Kidney glomerular epithelial cell (primary cell): ENCODE measurements at regions not wholly inside any gene's neighbourhood (a gene's known extent, or its start where the extent isn't known, plus 50 kb on each side); places are given as distances from the start of the nearest gene placed in this dataset.

Source experiments
- DNase-seq: peaks from one replicate; lab custom pipeline; 2025; lab: John Stamatoyannopoulos, UW

GRCh38 chr11:15485432-15485831 is 370.7 kb downstream of the INSC start:
- DNase-seq: no peak

DNA sequence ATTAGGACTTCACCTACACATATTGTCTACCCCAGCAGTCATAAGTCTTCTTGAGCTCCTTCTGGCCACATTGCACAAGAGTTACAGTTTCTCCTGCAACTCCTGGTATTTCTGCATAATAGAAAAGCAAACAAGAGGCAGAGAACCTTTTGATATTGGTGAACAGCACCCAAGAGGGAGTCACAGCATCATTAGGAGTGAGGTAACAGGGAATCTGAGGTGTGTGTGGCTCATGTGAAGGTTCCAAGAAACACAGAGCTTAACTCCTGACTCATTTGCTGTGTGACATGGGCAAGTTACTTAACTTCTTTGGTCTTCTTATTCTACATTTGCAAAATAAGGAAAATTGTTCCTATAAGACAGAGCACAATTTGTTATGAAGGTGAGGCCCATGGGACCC is 374.6 kb downstream of the INSC start:
- no peak for DNase-seq

DNA sequence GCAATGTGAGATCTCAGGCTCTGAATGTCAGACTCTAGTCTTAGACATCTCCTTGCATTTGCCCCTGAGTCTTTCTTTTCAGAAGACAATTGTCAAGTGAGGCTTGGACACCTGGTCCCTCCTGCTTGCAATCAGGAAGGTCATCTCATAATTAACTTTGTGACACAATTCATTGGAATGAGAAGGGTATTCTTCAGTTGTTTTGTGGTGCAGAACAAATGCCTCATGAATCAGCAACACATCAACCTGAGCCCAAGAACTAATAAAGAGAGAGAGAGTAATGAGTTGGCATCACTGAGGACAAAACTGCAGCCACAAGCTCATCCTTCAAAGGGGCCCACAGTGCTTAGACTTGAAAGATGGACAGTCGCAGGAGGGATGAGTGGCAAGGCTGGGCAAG is 375.8 kb downstream of the INSC start:
- peak; percentile 31 for DNase-seq

DNA sequence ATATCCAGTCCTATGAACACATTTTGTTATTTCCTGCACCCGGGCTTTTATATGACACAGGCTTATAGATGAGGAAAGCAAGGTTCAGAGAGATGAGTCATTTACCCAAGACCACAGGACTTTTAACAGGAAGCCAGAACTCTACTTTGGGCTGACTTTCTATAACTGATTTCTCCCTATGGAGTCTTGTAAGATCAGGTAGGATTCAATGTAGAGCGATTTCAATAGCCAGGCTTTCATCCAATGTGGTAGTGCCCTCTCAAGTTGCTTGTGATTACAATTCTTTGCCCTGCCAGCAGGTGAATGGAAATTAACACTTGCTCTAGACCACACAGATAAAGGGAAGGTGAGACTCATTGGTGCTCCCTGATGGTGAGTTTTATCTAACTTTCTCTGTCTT is 378.3 kb downstream of the INSC start:
- DNase-seq: peak; percentile 47

DNA sequence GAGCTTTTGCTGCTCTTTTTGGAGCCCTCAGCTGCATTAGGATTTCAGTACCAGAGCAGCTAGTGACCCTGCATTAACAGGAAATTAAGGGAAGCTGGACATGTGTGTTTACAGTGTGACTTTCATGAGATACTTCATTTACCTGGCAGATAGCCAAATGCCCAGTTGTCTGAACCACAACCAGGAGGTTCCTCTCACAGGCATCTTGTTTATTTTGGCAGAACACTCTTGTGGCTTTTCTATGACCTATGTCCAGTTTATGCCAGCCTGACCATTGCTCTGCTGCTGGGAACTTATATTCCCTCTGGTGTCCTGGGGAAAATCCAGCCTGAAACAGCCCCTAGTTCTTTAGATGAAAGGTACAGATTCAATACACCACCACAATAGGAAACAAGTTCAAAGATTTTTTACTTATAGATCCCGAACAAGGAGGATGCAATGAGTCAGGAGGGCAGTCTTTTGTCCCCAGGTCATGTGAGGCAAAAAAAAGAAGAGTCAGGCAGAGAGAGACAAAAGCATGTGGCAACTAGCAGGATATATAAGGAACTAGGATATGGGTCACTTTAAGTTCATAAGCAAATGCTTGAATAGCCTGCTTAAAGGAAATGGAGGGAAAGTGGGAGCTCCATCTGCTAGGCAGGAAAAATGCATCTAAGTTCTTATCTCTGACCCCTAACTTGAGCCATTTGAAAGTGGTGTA is 379.3 kb downstream of the INSC start:
- peak; percentile 69 for DNase-seq

- DNase-seq: no peak
Observed at GRCh38 chr11:15494740-15495139, 380.0 kb downstream of the INSC start.

GRCh38 chr11:15495462-15495861 is 380.7 kb downstream of the INSC start:
- no peak for DNase-seq

GRCh38 chr11:15497366-15497765 is 382.6 kb downstream of the INSC start:
- DNase-seq: no peak

DNA sequence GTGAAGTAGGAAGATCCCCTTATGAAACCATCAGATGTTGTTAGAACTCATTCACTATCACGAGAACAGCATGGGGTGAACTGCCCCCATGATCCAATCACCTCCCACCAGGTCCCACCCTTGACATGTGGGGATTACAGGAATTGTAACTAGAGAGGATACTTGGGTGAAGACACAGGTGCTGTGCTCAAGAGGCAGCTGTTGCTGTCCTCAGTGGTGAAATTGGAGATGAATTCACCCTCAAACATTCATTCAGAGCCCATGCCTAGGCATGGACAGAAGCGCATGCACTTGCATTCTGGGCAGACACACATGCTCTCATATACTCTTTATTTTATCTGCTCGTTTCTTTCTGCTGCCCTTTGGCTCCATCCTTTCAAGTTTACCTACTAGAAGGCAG is 385.0 kb downstream of the INSC start:
- no peak for DNase-seq

DNA sequence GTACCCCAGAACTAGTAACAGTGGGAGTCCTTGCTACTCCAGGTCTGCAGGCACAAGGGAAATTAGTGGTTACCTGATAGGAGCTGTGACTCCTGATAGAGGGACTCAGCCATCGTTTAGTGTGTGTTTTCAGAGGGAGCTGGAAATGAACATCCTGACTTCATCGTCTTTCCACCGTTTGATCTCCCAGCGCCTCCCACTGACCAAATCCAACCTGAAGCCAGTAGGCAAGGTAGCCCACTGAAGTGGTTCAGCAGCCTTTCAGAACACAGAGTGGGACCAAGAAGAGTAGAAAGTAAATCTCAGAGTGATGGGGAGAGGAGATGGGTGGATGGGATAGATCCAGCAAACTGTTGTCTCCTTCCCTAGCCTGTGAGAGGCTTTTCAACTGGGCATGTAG is 385.9 kb downstream of the INSC start:
- no peak for DNase-seq

- DNase-seq: no peak
Observed at GRCh38 chr11:15501566-15501965, 386.8 kb downstream of the INSC start.

DNA sequence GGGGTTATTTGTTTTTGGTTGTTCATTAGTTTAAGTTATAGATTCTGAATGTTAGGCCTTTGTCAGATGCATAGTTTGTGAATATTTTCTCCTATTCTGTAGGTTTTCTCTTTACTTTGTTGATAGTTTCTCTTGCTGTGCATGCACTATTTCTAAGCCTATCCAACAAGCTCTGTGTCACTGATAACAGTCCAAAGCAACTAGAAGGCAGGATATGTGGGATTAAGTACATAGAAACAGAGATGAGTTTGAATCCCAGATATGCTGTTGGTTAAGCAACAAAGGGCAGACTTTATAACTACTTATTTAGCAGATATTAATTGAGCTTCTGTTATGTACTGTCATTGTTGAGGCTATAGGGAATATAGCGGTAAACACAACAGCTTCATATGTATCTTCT is 390.4 kb downstream of the INSC start:
- no peak for DNase-seq

DNA sequence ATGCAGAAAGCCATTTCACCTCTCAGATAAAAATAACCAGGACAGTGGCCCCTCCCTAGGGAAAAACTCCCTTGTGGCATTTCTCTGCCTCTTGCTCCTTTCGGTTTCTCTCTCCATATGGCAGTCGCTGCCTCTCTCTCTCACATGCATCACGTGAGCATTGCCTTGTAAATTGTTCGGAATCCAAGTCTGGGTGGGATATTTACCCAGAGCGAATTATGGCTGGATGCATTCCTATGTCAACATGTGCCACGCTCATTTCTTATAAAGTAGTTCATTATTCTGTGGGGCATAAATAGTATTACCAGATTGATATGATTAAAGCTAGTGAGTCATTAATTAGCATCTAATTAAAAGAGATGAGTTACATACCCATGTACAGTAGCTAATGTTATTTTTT is 392.9 kb downstream of the INSC start:
- peak; percentile 20 for DNase-seq

DNA sequence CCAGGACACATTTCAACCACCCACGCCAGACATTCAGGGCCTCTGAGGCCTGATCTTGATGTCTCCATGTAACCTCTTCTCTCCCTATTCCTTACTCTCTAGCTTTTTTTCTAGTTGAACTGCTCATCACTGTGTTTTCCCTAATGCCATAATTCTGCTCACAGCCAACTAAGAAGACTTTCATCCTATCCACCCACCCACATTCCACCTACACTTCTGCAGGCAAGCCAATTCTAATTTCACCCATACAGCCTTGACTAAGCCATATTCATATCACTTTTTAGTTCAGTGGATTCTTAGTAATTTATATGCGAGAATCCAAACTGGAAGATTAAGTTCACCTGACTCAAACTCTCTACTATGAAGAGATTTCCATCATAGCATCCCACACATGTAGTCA is 394.4 kb downstream of the INSC start:
- DNase-seq: no peak

DNA sequence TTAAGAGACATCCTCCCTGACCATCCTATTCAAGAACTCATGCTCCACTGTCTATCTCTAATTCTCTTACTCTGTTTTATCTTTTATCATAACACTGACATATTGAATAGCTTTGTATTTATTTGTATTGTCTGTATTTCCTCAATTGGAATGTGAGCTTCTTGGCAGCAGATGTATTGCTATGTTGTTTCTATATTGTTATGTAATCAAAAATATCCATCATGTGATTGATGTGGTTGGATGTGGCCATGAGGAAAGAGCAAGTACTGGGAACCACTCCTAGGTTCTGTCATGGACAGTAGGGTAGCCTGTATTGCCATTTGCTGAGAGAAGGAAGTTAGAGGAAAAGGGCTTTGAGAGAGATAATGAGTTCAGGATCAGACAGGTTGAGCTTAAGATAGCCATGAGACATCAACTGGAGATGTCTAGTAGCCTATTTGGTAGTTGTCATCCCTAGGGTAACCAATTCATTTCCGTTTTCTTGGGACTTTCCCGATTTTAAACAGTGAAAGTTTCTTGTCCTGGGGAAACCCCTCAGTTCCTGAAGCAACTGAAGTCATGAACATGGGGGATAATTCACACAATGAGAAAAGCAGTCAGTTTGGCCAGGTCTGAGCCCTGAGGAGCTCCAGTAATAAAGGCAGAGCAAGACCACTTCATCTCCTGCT is 404.5 kb downstream of the INSC start:
- no peak for DNase-seq

GRCh38 chr11:15519911-15520310 is 405.2 kb downstream of the INSC start:
- DNase-seq: no peak

DNA sequence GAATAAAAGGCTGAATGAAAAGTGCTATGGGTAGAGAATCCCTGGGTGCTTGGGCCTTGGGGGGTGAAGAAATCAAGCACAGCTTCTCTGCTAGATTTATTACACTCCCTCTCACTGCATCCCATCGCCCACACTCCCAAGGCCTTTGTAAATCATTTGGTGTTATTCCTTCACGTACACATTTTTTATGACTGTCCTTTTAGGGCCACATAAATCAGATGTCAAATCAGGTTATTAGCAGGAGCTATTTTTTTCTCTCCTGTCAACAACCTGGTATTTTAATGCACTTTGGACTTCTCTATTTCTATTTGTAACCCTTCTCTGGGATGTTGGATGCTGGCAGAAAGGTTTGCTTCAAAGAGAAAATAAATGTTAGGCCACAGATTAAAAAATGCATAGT is 408.8 kb downstream of the INSC start:
- no peak for DNase-seq

- DNase-seq: no peak
Observed at GRCh38 chr11:15525582-15525981, 410.9 kb downstream of the INSC start.

DNA sequence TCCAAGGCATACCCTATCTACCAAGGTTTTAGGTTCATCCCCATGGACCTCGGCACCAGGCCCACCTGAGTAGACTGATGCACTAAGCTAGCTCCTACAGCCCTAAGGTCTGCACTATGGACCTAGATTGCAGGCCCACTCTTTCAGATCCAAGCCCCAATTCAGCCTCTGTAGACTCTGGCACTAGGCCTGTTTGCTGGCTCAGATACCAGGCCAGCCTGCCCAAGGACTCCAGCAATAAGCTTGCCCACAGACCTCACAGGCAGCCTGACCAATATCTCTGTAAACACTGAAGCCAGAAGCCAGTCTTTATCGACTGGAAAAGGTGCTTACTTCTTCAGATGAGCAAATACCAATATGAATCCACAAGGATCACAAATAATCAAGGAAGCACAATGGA is 411.3 kb downstream of the INSC start:
- DNase-seq: no peak

GRCh38 chr11:15526859-15527450 is 412.2 kb downstream of the INSC start:
- DNase-seq: no peak

- no peak for DNase-seq
Observed at GRCh38 chr11:15532432-15532831, 417.7 kb downstream of the INSC start.

DNA sequence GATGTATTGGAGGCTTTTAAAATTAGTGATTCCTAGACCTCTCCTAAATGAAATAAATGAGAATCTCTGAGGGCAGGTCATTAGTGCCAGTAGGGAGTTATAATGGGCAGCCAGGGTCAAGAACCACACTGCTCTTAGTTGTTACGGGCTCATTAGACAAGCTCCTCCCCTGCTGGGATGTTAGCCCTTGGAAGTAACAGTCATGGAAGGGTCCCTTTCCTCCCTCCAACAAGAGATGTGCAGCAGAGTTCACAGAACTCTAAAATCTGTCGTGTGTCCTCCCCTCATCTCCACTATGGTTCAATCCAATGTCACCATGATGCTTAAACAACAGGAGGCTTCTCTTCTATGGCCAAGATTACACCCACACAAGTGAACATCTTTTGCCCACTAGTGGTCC is 419.5 kb downstream of the INSC start:
- DNase-seq: no peak

DNA sequence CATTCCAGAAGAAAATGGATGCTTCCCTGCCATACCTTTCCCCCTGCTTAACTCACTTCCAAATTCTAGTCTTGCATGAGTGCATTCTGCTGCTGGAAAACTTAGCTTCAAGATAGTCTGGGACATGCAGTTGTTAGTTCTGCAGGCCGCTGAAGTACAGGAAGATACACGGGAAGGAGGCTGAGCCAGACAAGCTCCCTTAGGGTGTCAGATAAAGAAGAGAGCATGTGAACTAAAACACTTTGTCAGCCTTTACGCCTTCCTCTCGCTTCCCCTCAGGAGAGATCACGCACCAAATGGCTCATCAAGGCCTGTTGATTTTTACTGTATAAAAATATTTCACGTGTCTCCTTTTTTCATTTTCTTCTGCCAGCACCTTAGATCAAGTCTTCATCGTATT is 420.7 kb downstream of the INSC start:
- DNase-seq: no peak

DNA sequence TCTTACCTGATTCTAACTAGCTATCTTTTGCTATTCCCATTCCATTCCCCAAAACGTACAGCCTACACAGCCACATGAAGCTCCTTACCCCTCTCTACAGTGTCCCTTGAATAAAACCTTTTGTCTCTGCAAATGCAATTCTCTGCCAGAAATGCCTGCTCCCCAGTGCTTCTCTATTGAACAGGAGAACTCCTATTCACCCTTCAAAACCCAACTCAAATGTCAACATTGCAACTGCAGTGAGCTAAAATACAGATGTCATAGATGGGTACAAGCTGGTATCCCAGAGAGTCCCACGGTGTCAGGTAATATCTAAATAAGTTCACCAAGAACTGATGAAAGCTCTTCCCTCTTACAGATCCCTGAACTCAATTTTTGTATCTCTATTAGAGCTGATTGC is 421.7 kb downstream of the INSC start:
- no peak for DNase-seq
